MCF 10A (cell line): ENCODE measurements at regions not wholly inside any gene's neighbourhood (a gene's known extent, or its start where the extent isn't known, plus 50 kb on each side); places are given as distances from the start of the nearest gene placed in this dataset.

Experiments
- BruUV-seq: library from RNA; stranded (reverse); fragments of 400-500 nt; replicated peaks from 2 replicates; lab custom pipeline; 2021; lab: Mats Ljungman, UMichigan
- CTCF ChIA-PET: fragments of 300-600 bp; sonication (Branson Sonifier 250); formaldehyde crosslinking; extraction: SDS; loops from one replicate; lab custom pipeline; 2021; ENCODE audit warnings: antibody characterized with exemption, inconsistent platforms; lab: Yijun Ruan, JAX
- POLR2A ChIA-PET: fragments of 300-600, 350-650 bp; sonication (Branson Sonifier 250); formaldehyde crosslinking; extraction: SDS; loops from one replicate; lab custom pipeline; 2020; ENCODE audit warnings: antibody characterized with exemption, inconsistent platforms; lab: Yijun Ruan, JAX
- DNase-seq: peaks from one replicate; pipeline ENCODE4 v3.0.0-alpha.2; 2018; ENCODE audit not compliant: unreplicated experiment
- H3K27ac Mint-ChIP-seq: one replicate; pipeline ENCODE4 v1.8.0; 2022; ENCODE audit warnings: mild to moderate bottlenecking, low read depth, mixed read lengths; ENCODE audit not compliant: unreplicated experiment
- H3K27me3 Mint-ChIP-seq: one replicate; pipeline ENCODE4 v1.8.0; 2022; ENCODE audit warnings: mixed read lengths; ENCODE audit not compliant: insufficient read depth, unreplicated experiment
- H3K36me3 Mint-ChIP-seq: one replicate; pipeline ENCODE4 v1.8.0; 2022; ENCODE audit warnings: mild to moderate bottlenecking, moderate library complexity, mixed read lengths; ENCODE audit not compliant: insufficient read depth, unreplicated experiment
- H3K4me1 Mint-ChIP-seq: one replicate; pipeline ENCODE4 v1.8.0; 2022; ENCODE audit warnings: mixed read lengths; ENCODE audit not compliant: insufficient read depth, unreplicated experiment
- H3K4me3 Mint-ChIP-seq: one replicate; pipeline ENCODE4 v1.8.0; 2022; ENCODE audit warnings: mild to moderate bottlenecking, moderate library complexity, mixed read lengths; ENCODE audit not compliant: unreplicated experiment
- H3K9me3 Mint-ChIP-seq: one replicate; pipeline ENCODE4 v1.8.0; 2022; ENCODE audit warnings: mixed read lengths; ENCODE audit not compliant: unreplicated experiment
- intact Hi-C: fragments of 100-400 bp; cut with micrococcal nuclease; formaldehyde crosslinking; loops from 2 replicates; pipeline ENCODE4 v1.14.1; 2022
- TF ChIP-seq, protein P1 (sequence below): fragments of 200-600 bp; IDR thresholded peaks from one replicate; pipeline ENCODE4 v1.8.0; 2022; ENCODE audit warnings: antibody characterized with exemption, mild to moderate bottlenecking; ENCODE audit not compliant: unreplicated experiment

DNA sequence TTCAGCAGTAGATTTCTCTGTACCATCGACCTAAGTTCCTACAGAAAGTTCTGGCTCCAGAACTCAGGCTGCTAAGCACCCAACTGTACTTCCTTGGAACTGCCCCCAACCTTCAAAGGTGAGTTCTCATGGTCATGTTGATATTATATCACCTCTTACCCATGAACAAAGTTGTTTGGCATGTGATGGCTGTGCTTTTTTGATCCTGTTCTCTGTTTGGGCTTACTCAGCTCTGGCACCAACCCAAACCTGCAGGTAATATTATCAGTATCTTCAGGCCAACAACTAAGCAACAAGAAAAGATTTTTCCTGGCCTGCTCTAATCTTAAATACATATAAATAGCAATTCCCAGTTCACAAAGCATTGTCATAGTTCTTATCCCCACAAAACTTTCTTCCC, 318.7 kb upstream of the LMCD1 start:
- Mint-ChIP-seq H3K4me1 (peaks cover 37% of the 10 kb centered on the region), H3K9me3 (no peaks in the 10 kb centered on the region), H3K27ac (no peak overlapping the region), H3K4me3 (no peak overlapping the region), H3K27me3 (no peaks in the 10 kb centered on the region), H3K36me3 (peaks cover 6% of the 10 kb centered on the region)
- intact Hi-C loops: no loop called here
- TF ChIP-seq, protein P1, sequence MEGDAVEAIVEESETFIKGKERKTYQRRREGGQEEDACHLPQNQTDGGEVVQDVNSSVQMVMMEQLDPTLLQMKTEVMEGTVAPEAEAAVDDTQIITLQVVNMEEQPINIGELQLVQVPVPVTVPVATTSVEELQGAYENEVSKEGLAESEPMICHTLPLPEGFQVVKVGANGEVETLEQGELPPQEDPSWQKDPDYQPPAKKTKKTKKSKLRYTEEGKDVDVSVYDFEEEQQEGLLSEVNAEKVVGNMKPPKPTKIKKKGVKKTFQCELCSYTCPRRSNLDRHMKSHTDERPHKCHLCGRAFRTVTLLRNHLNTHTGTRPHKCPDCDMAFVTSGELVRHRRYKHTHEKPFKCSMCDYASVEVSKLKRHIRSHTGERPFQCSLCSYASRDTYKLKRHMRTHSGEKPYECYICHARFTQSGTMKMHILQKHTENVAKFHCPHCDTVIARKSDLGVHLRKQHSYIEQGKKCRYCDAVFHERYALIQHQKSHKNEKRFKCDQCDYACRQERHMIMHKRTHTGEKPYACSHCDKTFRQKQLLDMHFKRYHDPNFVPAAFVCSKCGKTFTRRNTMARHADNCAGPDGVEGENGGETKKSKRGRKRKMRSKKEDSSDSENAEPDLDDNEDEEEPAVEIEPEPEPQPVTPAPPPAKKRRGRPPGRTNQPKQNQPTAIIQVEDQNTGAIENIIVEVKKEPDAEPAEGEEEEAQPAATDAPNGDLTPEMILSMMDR: no peak
- DNase-seq: peak; percentile 22
- BruUV-seq: no TSS peak
- ChIA-PET CTCF (no interaction called here), POLR2A (no interaction called here)

DNA sequence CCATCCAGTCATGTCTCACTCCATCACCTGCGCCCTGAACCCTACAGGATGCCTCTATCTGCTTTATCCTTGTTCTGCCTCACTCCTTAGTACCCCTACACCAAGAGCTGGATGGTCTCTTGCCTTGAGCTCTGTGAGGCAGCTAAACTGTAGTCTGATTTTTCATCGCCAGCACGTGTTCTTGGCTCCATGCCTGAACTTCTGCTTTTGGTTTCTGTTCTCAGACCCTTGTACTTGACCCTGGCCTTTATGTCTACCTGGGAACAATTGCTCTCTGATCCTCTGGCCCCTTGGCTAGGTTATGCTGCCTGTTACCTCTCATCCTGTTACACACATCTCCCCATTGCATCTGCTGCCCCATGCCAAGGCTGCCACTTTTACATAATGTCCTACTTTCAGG, 318.0 kb upstream of the LMCD1 start:
- CTCF ChIA-PET: interaction anchor here (0.8 kb wide), 1 partner anchor 55 kb away, joined by 3 read pairs; no protein-coding TSS in a partner anchor
- Mint-ChIP-seq H3K27me3 (no peaks in the 10 kb centered on the region), H3K36me3 (peaks cover 6% of the 10 kb centered on the region), H3K9me3 (no peaks in the 10 kb centered on the region), H3K27ac (no peak overlapping the region), H3K4me3 (peak overlapping the region; percentile 12), H3K4me1 (peaks cover 32% of the 10 kb centered on the region)
- BruUV-seq: no TSS peak
- intact Hi-C loops: no loop called here
- TF ChIP-seq, protein P1: no peak
- peak; percentile 15 for DNase-seq
- POLR2A ChIA-PET: no interaction called here

DNA sequence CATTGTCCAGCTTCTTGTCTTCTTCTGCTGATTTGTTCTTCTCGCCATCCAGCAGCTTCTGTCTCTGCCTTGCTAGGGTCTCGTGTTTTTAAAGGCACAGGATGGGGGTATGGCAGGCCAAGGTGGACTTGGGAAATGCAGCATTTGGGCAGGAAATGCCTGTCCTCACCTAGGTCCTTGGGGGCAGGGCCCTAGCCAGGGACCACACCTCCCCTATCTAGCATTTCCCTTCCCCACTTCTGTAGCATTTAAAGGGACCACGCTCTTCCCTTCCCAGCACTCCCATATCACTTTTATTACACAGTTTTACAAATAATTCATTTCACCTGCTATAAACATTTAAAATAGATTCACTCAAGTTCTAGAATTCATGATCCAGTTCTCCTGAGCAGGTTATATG, 315.4 kb upstream of the LMCD1 start:
- CTCF ChIA-PET: interaction anchor here (0.5 kb wide), 1 partner anchor 473 kb away, joined by 3 read pairs; no protein-coding TSS in a partner anchor
- intact Hi-C loops: no loop called here
- H3K27me3 Mint-ChIP-seq: no peaks in the 10 kb centered on the region
- peaks cover 18% of the 10 kb centered on the region for H3K4me1 Mint-ChIP-seq
- H3K36me3 Mint-ChIP-seq: no peaks in the 10 kb centered on the region
- H3K27ac Mint-ChIP-seq: no peak overlapping the region
- TF ChIP-seq, protein P1: no peak
- no peak overlapping the region for H3K4me3 Mint-ChIP-seq
- H3K9me3 Mint-ChIP-seq: peaks cover 4% of the 10 kb centered on the region
- POLR2A ChIA-PET: no interaction called here
- BruUV-seq: no TSS peak
- DNase-seq: no peak

DNA sequence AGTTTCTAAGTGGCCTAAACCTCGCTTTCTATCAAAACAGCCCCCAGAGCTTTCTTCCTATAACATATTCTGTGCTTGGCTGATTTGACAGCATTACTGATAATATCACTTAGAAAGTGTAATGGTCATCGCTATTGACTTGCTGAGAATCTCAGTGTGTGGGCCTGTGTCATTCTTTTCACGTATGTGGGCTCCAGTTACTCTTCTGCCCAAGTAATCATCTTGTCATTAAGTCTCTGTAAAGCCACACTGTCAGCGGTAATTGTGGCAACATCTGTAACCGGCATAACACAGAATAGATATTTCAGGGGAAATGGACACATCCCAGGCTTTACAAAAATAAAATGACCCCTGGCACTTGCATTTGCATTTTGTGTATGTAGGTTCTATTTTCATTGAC, 313.6 kb upstream of the LMCD1 start:
- BruUV-seq: no TSS peak
- no peak overlapping the region for H3K27ac Mint-ChIP-seq
- H3K36me3 Mint-ChIP-seq: no peaks in the 10 kb centered on the region
- no peaks in the 10 kb centered on the region for H3K27me3 Mint-ChIP-seq
- H3K4me3 Mint-ChIP-seq: no peak overlapping the region
- CTCF ChIA-PET: no interaction called here
- POLR2A ChIA-PET: interaction anchor here (0.5 kb wide), 1 partner anchor 1602 kb away, joined by 3 read pairs; no protein-coding TSS in a partner anchor
- peaks cover 22% of the 10 kb centered on the region for H3K9me3 Mint-ChIP-seq
- intact Hi-C loops: no loop called here
- no peak for DNase-seq
- TF ChIP-seq, protein P1: no peak
- H3K4me1 Mint-ChIP-seq: peaks cover 11% of the 10 kb centered on the region
